GM23338 (cell line): ENCODE measurements at regions not wholly inside any gene's neighbourhood (a gene's known extent, or its start where the extent isn't known, plus 50 kb on each side); places are given as distances from the start of the nearest gene placed in this dataset.

ENCODE experiments used
- ATAC-seq: fragments of 200-7000 bp; cut with Tn5 transposase; 3 replicates; pipeline ENCODE4 v1.9.1; 2020
- DNase-seq: peaks from one replicate; pipeline ENCODE4 v3.0.0-alpha.2; 2015; ENCODE audit warnings: low spot score
- H2AFZ ChIP-seq: fragments of 200-600 bp; sonication (generic); 2 replicates; pipeline ENCODE4 v1.8.0; 2016; ENCODE audit warnings: antibody characterized with exemption, mild to moderate bottlenecking, moderate library complexity
- H3F3A ChIP-seq: fragments of 200-600 bp; sonication (generic); replicated peaks from 2 replicates; pipeline ENCODE4 v1.8.0; 2017; ENCODE audit warnings: antibody characterized with exemption, mixed run types, low read depth
- H3K27ac ChIP-seq: fragments of 200-600 bp; sonication (generic); 2 replicates; pipeline ENCODE4 v1.6.1; 2016; ENCODE audit warnings: low read depth
- H3K27me3 ChIP-seq: fragments of 200-600 bp; sonication (generic); 2 replicates; pipeline ENCODE4 v1.8.0; 2016; ENCODE audit warnings: mild to moderate bottlenecking, mixed run types, moderate library complexity; ENCODE audit not compliant: insufficient read depth
- H3K36me3 ChIP-seq: fragments of 200-600 bp; sonication (generic); 2 replicates; pipeline ENCODE4 v1.8.0; 2016; ENCODE audit warnings: mild to moderate bottlenecking; ENCODE audit not compliant: insufficient read depth
- H3K4me1 ChIP-seq: fragments of 200-600 bp; sonication (generic); 2 replicates; pipeline ENCODE4 v1.8.0; 2016; ENCODE audit warnings: mild to moderate bottlenecking, moderate library complexity; ENCODE audit not compliant: insufficient read depth
- H3K4me2 ChIP-seq: fragments of 200-600 bp; sonication (generic); 2 replicates; pipeline ENCODE4 v1.7.1; 2017; ENCODE audit warnings: mixed run types
- H3K4me3 ChIP-seq: fragments of 200-600 bp; sonication (generic); 2 replicates; pipeline ENCODE4 v1.6.1; 2016; ENCODE audit warnings: mixed run types
- H3K79me2 ChIP-seq: fragments of 200-600 bp; sonication (generic); replicated peaks from 2 replicates; pipeline ENCODE4 v1.8.0; 2017; ENCODE audit warnings: mild to moderate bottlenecking; ENCODE audit not compliant: insufficient read depth
- H3K9me2 ChIP-seq: fragments of 200-600 bp; sonication (generic); 2 replicates; pipeline ENCODE4 v1.8.0; 2017; ENCODE audit not compliant: insufficient read depth
- H4K20me1 ChIP-seq: fragments of 200-600 bp; sonication (generic); replicated peaks from 2 replicates; pipeline ENCODE4 v1.8.0; 2017; ENCODE audit warnings: mild to moderate bottlenecking; ENCODE audit not compliant: insufficient read depth
- H3K27ac Mint-ChIP-seq: 2 replicates; pipeline ENCODE4 v1.8.0; 2020; ENCODE audit warnings: inconsistent platforms, mild to moderate bottlenecking, moderate library complexity, mixed read lengths
- H3K27me3 Mint-ChIP-seq: 3 replicates; pipeline ENCODE4 v1.8.0; 2022; ENCODE audit warnings: low read depth, mild to moderate bottlenecking, moderate library complexity, mixed read lengths, inconsistent platforms; ENCODE audit not compliant: insufficient read depth, poor library complexity
- H3K36me3 Mint-ChIP-seq: 3 replicates; pipeline ENCODE4 v1.8.0; 2021; ENCODE audit warnings: low read depth, mild to moderate bottlenecking, inconsistent platforms, moderate library complexity, mixed read lengths
- H3K4me1 Mint-ChIP-seq: 3 replicates; pipeline ENCODE4 v1.8.0; 2020; ENCODE audit warnings: mild to moderate bottlenecking, inconsistent platforms, mixed read lengths
- H3K4me3 Mint-ChIP-seq: 3 replicates; pipeline ENCODE4 v1.8.0; 2021; ENCODE audit warnings: moderate library complexity, mild to moderate bottlenecking, inconsistent platforms, mixed read lengths
- H3K9me3 Mint-ChIP-seq: 3 replicates; pipeline ENCODE4 v1.8.0; 2020; ENCODE audit warnings: moderate library complexity, mild to moderate bottlenecking, inconsistent platforms, mixed read lengths
- CTCF ChIP-seq, 2 experiments: fragments of 200-600 bp in 1 of 2; sonication (generic) in 1 of 2; conservative IDR thresholded peaks; 2 replicates each; pipeline versions ENCODE4 v1.5.1 to v1.6.1; 2016 to 2017; ENCODE audit warnings: antibody characterized with exemption in 2 of 2, low read depth in 2 of 2, mild to moderate bottlenecking in 2 of 2, moderate library complexity in 1 of 2
- ETS1 ChIP-seq: IDR thresholded peaks from 2 replicates; pipeline ENCODE4 v1.6.1; 2016; ENCODE audit warnings: antibody characterized with exemption
- EZH2phosphoT487 ChIP-seq: fragments of 200-600 bp; sonication (generic); IDR thresholded peaks from one replicate; pipeline ENCODE4 v1.8.1; 2018; ENCODE audit warnings: antibody characterized with exemption; ENCODE audit not compliant: unreplicated experiment
- REST ChIP-seq: IDR thresholded peaks from one replicate; pipeline ENCODE4 v1.6.1; 2018; ENCODE audit warnings: antibody characterized with exemption; ENCODE audit not compliant: unreplicated experiment
- STAT1 ChIP-seq: IDR thresholded peaks from one replicate; pipeline ENCODE4 v1.6.1; 2016; ENCODE audit warnings: antibody characterized with exemption; ENCODE audit not compliant: unreplicated experiment
- ZNF114 ChIP-seq: fragments of 250-450 bp; sonication (Bioruptor Pico); IDR thresholded peaks from 2 replicates; pipeline ENCODE4 v1.5.0; 2020; ENCODE audit warnings: mild to moderate bottlenecking, moderate library complexity
- ZNF462 ChIP-seq: fragments of 250-450 bp; sonication (Bioruptor Pico); IDR thresholded peaks from 2 replicates; pipeline ENCODE4 v1.5.0; 2020; ENCODE audit warnings: mild to moderate bottlenecking, moderate library complexity

GRCh38 chr20:4532772-4533171 is 153.5 kb upstream of the PRNP start:
- no peak for ATAC-seq
- Mint-ChIP-seq H3K27me3 (no peaks in the 10 kb centered on the region), H3K4me3 (no peak overlapping the region), H3K36me3 (no peaks in the 10 kb centered on the region), H3K9me3 (no peaks in the 10 kb centered on the region), H3K4me1 (no peaks in the 10 kb centered on the region), H3K27ac (no peak overlapping the region)
- Histone ChIP-seq H3K4me1 (no peaks in the 10 kb centered on the region), H3K36me3 (no peaks in the 10 kb centered on the region), H3K4me3 (no peak overlapping the region), H4K20me1 (no peaks in the 10 kb centered on the region), H3F3A (no peaks in the 10 kb centered on the region), H3K27me3 (no peaks in the 10 kb centered on the region), H3K9me2 (no peaks in the 10 kb centered on the region), H3K4me2 (no peak overlapping the region), H3K27ac (no peak overlapping the region), H2AFZ (no peak overlapping the region; the same call in 1 of the 2 replicates), H3K79me2 (no peaks in the 10 kb centered on the region)
- no peak for TF ChIP-seq CTCF (conservative IDR thresholded peaks at IDR 0.05; ENCODE audit: low read depth in 2 of 2)
- DNase-seq, result no peak

- no peaks in the 10 kb centered on the region for H3K27me3 ChIP-seq
- no peak for DNase-seq
- TF ChIP-seq ZNF114 (CRISPR knock-in tag) (no peak), REST (no peak), STAT1 (no peak), ETS1 (no peak), ZNF462 (no peak), EZH2phosphoT487 (no peak)
These were observed 161.5 kb upstream of the PRNP start for GRCh38 chr20:4524792-4525191.

More at GRCh38 chr20:4524792-4525191, 161.5 kb upstream of the PRNP start:
- no peak for ATAC-seq
- Mint-ChIP-seq H3K4me3 (no peak overlapping the region), H3K27me3 (no peaks in the 10 kb centered on the region), H3K4me1 (no peaks in the 10 kb centered on the region), H3K36me3 (no peaks in the 10 kb centered on the region), H3K9me3 (no peaks in the 10 kb centered on the region), H3K27ac (no peak overlapping the region)
- Histone ChIP-seq H3K4me1 (no peaks in the 10 kb centered on the region), H3F3A (no peaks in the 10 kb centered on the region), H3K36me3 (no peaks in the 10 kb centered on the region), H2AFZ (no peak overlapping the region), H3K27ac (no peak overlapping the region), H3K79me2 (no peaks in the 10 kb centered on the region), H3K4me2 (no peak overlapping the region), H4K20me1 (no peaks in the 10 kb centered on the region), H3K4me3 (no peak overlapping the region), H3K9me2 (no peaks in the 10 kb centered on the region)
